ENCODE measurements at regions not wholly inside any gene's neighbourhood (a gene's known extent, or its start where the extent isn't known, plus 50 kb on each side); places are given as distances from the start of the nearest gene placed in this dataset.
"Not testable (repeated sequence)": the region's sequence is repeated elsewhere in the genome, so short reads cannot be mapped to it uniquely, and the experiment has no call there.

- ChIA-PET POLR2A (no interaction called here), CTCF (no interaction called here)
These were observed 151.8 kb upstream of the GCFC2 start for GRCh38 chr2:75862547-75862946.

DNA sequence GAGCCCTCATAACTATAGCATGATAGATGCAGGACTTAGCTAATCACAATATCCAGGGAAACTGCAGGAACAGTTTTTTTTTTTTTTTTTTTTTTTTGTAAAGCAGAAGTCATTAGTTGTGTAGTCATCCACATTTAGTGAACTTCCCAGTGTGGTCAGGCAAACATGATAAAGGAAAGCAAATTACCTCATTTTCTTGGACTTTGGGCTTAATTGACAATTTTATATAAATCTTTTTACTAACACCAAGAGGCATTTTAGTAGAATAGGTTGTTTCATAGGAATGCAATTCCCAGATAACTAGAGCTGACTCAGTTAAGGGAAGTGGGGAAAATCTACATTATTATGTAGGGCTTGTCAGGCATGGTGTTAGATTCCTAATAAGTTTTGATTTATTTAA, 142.7 kb upstream of the GCFC2 start:
- ChIA-PET POLR2A (no interaction called here), CTCF (no interaction called here)

DNA sequence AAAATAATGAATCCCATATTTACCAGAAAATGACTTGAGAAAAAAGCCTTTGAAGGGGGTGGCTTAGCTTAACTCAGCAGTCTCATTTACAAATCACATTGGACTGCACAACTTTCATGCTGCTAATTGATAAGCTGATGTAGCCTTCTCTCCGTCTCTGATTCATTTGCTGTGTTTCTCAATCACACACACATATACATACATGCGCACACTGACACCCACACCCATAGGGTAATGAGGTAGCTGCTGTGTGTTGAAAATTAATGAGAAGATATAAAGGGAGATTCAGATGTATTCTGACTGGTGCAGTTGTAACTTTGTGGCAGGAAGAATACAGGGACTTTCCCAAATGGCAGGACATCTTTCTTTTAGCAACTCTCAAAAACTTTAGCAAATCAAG, 141.9 kb upstream of the GCFC2 start:
- ChIA-PET POLR2A (no interaction called here), CTCF (no interaction called here)

GRCh38 chr2:75846683-75847190, 136.0 kb upstream of the GCFC2 start:
- CTCF ChIA-PET, result no interaction called here
- POLR2A ChIA-PET, result no interaction called here

- POLR2A ChIA-PET, result no interaction called here
- CTCF ChIA-PET, result no interaction called here
These were observed 133.9 kb upstream of the GCFC2 start for GRCh38 chr2:75844651-75845050.

DNA sequence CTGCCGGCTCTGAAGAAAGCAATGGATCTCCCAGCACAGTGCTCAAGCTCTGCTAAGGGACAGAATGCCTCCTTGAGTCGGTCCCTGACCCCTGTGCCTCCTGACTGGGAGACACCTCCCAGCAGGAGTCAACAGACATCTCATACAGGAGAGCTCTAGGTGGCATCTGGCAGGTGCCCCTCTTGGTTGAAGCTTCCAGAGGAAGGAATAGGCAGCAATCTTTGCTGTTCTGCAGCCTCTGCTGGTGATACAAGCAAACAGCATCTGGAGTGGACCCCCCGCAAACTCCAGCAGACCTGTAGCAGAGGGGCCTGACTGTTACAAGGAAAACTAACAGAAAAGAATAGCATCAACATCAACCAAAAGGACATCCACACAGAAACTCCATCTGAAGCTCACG, 123.9 kb upstream of the GCFC2 start:
- CTCF ChIA-PET, POLR2A ChIA-PET: not testable (repeated sequence)

DNA sequence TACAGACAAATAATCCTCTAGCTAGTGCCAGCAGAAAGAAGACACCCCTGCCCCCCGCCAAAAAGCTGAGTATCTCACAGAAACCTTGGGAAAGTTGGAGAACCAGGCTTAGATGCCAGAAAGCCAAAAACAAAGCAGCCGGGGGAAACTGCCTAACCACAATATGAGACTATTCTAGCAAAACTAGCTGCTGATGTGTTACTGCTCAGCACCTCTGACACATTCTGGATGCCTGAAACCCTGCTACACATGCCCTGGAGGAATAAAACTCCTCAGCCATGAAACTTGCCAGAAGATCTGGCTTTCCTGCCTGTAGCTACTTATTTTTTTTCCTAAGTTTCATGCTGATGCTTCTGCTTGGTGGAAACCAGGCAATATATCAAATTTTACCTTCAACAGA, 122.7 kb upstream of the GCFC2 start:
- CTCF ChIA-PET, result no interaction called here
- POLR2A ChIA-PET, result no interaction called here

DNA sequence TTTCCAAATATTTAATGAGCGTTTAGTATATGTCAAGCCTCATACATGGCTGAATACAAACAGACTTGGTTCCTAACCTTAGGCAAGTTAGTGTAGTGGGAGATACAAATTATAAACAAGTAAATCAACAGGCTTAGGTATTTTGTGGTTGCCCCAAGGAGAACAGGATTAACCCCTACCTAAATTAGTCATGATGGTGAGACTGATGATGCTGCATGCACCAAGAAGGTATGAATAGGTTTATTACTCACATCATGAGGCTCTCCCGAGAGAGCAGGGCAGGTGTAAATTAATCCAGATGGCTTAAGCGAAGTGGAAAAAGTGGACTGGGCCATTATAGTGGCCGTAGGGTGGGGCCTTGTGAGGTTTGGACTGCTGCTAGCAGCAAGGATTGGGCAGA, 118.1 kb upstream of the GCFC2 start:
- POLR2A ChIA-PET, result no interaction called here

GRCh38 chr2:75823515-75823914, 112.8 kb upstream of the GCFC2 start:
- CTCF ChIA-PET, POLR2A ChIA-PET: not testable (repeated sequence)

More for the DNA sequence above, 118.1 kb upstream of the GCFC2 start:
- CTCF ChIA-PET, result no interaction called here

GRCh38 chr2:75822336-75822735, 111.6 kb upstream of the GCFC2 start:
- POLR2A ChIA-PET, result no interaction called here
- CTCF ChIA-PET, result no interaction called here

GRCh38 chr2:75820693-75821092, 110.0 kb upstream of the GCFC2 start:
- POLR2A ChIA-PET, result no interaction called here
- CTCF ChIA-PET, result no interaction called here

DNA sequence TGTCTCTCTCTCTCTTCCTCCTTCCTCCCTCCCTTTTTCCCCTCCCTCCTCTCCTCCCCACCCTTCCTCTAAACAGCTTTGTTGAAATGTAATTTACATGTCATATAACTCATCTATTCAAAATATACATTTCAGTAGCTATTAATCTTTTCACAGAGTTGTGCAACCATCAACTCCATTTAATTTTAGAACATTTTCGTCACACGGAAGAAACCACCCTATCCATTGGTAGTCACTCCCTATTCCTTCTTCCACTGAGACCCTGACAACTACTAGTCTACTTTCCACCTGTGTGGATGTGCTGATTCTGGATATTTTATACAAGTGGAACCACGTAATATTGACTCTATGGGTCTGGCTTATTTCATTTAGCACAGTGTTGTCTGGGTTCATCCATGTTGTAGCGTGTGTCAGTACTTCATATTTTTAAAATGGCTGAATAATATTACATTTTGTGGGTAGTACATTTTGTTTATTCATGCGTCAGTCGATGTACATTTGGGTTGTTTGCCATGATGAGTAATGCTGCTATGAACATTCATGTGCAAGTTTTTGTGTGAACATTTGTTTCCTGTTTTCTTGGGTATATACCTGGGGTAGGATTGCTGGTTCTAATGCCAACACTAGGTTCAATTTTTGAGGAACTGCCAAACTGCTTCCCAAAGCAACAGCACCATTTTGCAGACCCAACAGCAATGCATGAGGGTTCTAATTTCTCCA, 100.1 kb upstream of the GCFC2 start:
- ChIA-PET POLR2A (no interaction called here), CTCF (interaction anchor here (0.6 kb wide), 1 partner anchor 161 kb away, joined by 4 read pairs; no protein-coding TSS in a partner anchor)

GRCh38 chr2:75808793-75809535, 98.2 kb upstream of the GCFC2 start:
- CTCF ChIA-PET, result no interaction called here
- POLR2A ChIA-PET, result no interaction called here

GRCh38 chr2:75807992-75808391, 97.3 kb upstream of the GCFC2 start:
- CTCF ChIA-PET, result no interaction called here
- POLR2A ChIA-PET, result no interaction called here

DNA sequence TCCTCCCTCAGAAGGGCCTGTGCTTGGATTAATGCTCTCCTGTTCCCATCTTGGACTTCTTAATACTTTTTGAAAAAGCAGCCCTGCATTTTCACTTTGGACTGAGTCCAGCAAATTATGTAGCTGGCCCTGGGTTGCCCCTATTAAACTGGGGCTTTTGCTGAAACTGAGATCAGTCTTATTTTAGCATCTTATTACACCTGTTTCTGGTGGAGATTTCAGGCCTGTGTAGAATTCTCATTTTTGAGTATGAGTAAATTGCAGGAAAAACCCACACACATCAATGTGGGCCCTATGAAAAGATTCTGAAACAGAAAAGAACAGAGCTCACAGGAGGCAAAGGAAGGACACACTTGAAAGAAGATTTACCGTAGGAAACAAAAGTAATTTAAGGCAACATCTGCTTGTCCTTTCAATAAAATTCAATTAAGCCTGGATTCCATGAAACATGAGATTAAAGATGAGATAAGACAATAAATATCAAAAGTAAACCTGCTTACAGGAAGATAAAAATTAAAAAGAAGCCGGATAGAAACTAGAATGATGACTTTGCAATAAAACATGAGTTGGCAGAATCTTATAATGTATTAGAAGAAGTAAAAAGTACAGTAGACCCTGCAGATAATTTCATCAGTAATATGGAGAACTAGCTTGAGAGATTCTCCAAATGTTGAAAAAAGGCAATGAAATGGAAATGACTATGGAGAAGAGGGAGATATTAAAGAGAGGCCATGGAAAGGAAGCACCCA, 90.7 kb upstream of the GCFC2 start:
- ChIA-PET POLR2A (no interaction called here), CTCF (no interaction called here)

DNA sequence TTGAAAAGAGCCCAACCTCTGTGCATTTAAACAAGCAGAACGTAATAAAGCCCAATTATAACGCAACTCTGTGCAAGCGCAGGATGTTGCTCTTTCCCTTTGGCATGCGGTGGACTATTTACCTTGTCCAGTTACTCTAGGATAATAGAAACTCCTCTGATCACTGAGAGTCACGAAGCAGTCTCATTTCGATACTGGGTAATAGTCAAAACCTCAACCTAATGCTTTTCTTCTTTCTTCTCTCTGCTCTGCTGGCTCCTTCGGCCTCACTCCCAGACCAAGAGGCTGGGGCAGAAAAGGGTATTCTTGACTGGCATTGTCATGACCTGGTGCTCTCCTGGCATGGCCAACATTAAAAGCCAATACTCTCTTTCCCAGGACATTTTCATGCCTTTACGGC, 89.7 kb upstream of the GCFC2 start:
- POLR2A ChIA-PET, result no interaction called here
- CTCF ChIA-PET, result no interaction called here

DNA sequence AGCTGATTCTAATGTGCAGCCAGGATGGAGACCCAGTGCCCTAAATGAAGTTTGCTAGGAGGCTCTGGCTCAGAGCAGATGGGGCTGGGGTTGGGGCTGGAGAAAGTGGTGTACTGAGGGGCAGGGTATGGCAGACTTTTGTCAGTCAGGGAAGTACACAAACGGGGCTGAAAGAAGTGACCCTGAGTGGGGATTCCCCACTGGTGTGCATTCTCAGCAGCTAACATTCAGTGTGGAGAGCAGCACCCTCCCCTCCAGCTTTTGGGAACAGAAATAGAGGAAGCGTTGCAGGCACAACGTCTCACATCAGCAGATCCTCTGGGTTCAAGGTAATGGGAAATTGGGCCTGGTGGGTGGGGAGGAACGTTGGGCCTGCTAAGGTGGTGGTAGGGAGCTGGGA, 89.1 kb upstream of the GCFC2 start:
- POLR2A ChIA-PET, result no interaction called here

GRCh38 chr2:75798569-75798968, 87.9 kb upstream of the GCFC2 start:
- ChIA-PET POLR2A (no interaction called here), CTCF (no interaction called here)

More for the DNA sequence above, 89.1 kb upstream of the GCFC2 start:
- CTCF ChIA-PET, result no interaction called here

DNA sequence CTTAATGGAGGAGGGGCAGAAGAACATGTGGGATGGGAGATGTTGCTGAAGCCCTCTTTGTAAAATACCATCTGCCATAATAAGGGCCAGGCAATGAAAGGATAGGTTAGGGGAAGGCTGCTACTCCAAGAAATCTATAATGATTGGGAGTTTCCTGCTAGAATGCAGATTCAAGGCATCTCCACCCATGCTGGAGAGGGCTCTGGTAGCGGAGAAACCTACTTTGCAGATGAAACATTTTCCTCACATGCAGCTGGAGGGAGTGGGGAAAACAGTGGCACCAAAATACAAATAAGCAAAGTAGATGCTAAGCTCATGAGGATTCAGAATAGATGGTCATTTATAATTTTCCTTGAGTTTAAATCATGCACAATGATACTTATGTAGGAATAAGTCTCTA, 82.3 kb upstream of the GCFC2 start:
- ChIA-PET POLR2A (no interaction called here), CTCF (no interaction called here)

DNA sequence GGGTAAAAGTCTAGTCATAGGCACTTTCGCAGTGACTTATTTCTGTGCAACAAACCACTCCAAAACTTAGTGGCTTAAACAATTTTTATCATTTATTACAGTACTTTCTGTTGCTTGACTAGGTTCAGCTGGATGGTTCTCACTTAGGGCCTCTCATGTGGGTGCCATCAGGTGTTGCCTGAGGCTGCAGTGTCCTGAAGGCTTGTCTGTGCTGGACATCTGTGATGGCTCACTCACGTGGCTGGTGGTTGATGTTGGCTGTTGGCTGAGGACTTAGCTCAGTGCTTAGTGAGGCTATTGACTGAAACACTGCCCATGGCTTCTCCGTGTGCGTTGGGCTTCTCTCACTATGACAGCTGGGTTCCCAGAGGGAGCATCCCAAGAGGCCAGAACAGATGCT, 81.4 kb upstream of the GCFC2 start:
- POLR2A ChIA-PET, result no interaction called here
- CTCF ChIA-PET, result no interaction called here

GRCh38 chr2:75790814-75791467, 80.2 kb upstream of the GCFC2 start:
- ChIA-PET CTCF (no interaction called here), POLR2A (no interaction called here)

Data from activated CD8-positive, alpha-beta memory T cell treated with anti-CD3 and anti-CD28 coated beads for 36 hours (primary cell).